Spleen (tissue), 7 donors: ENCODE measurements at regions not wholly inside any gene's neighbourhood (a gene's known extent, or its start where the extent isn't known, plus 50 kb on each side); places are given as distances from the start of the nearest gene placed in this dataset.

Source experiments
- POLR2A ChIP-seq, 3 donors: fragments of 450-650 bp; IDR thresholded peaks; one replicate each; pipeline ENCODE4 v1.5.1; 2017; ENCODE audit warnings: antibody characterized with exemption in 3 of 3, mild to moderate bottlenecking in 1 of 3
- POLR2AphosphoS5 ChIP-seq, 3 donors: sonication (generic); formaldehyde crosslinking; IDR thresholded peaks; one replicate each; pipeline ENCODE4 v1.5.1; 2017; ENCODE audit warnings: antibody characterized with exemption in 3 of 3
- TF ChIP-seq, protein P1 (sequence below), 11 experiments: fragments of 200-600 bp in 7 of 11; fragments of 450-650 bp in 4 of 11; sonication (generic) in 4 of 11; IDR thresholded peaks in 8 of 11; conservative IDR thresholded peaks in 3 of 11; 1 replicate in 7 of 11; 2 replicates in 4 of 11; pipeline versions ENCODE4 v1.4.0 to v1.8.0; 2016 to 2021; ENCODE audit warnings: antibody characterized with exemption in 11 of 11, inconsistent platforms in 4 of 11, mild to moderate bottlenecking in 1 of 11
- donor health status: DM: no; HTN: no; CAD: no; lungs with moderate emphysema.
- donor health status: DM: no; HTN: no; CAD: no.
- donor health status: DM: no; HTN: no; CAD: no.

DNA sequence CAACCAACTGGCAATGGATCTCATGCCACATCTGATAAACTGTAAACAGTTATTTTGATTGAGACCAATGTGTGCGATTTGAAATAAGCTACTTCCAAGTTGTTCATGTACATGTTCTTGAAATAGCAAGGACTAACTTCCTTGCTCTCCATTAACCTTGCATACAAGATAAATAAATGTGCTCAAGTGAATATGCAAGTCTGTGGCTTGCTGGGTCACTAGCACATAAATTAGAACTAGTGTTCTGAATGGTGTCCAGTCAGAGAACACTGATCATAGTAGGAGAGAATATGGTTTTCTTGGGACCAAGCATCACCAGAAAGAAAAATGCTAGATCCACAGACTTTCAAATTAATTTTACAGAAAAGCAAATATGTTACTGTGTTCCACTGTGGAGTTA is 640.0 kb upstream of the CCDC54 start:
- no peak for TF ChIP-seq POLR2A (IDR thresholded peaks at IDR 0.05)
- TF ChIP-seq, protein P1, sequence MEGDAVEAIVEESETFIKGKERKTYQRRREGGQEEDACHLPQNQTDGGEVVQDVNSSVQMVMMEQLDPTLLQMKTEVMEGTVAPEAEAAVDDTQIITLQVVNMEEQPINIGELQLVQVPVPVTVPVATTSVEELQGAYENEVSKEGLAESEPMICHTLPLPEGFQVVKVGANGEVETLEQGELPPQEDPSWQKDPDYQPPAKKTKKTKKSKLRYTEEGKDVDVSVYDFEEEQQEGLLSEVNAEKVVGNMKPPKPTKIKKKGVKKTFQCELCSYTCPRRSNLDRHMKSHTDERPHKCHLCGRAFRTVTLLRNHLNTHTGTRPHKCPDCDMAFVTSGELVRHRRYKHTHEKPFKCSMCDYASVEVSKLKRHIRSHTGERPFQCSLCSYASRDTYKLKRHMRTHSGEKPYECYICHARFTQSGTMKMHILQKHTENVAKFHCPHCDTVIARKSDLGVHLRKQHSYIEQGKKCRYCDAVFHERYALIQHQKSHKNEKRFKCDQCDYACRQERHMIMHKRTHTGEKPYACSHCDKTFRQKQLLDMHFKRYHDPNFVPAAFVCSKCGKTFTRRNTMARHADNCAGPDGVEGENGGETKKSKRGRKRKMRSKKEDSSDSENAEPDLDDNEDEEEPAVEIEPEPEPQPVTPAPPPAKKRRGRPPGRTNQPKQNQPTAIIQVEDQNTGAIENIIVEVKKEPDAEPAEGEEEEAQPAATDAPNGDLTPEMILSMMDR (IDR thresholded peaks at IDR 0.05 in 8 of 11, conservative IDR thresholded peaks at IDR 0.05 in 3 of 11): no peak
- TF ChIP-seq POLR2AphosphoS5 (IDR thresholded peaks at IDR 0.05): no peak
